ENCODE measurements at regions not wholly inside any gene's neighbourhood (a gene's known extent, or its start where the extent isn't known, plus 50 kb on each side); places are given as distances from the start of the nearest gene placed in this dataset.

DNA sequence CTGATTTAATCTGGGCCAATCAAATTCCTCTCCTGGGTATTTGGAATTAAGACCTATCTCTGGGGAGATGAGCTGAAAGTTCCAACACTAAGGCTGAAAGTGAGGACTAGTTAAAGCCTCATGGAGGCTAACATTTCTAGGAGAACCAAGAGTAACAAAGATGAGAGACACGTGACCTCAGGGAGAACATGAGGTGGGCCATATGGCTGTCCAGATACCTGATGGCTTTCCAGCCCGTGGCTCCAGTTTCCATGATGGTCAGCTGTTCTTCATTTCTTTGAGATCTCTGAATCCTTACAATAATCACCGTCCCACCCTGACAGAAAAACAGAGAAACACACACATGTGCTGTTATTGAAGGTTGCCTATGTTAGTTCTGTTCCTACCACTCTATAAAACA, 66.1 kb downstream of the LEPR start:
- no peak for DNase-seq (ENCODE audit: extremely low read depth, low read depth, low spot score)

DNA sequence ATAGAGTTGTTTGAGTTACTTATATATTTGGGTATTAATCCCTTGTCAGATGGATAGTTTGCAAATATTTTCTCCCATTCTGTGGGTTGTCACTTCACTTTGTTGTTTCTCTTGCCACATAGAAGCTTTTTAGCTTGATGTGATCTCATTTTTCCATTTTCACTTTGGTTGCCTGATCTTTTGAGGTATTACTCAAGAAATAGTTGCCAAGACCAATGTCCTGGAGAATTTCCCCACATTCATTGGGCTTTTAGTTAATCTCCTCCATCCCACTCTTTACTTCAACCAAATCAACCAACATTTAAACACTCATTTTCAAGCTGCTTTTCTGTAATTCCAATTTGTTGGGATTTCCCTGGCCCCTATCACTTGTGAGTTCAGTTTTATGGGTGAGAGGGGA, 69.0 kb downstream of the LEPR start:
- no peak for DNase-seq (ENCODE audit: extremely low read depth, low read depth, low spot score)

- DNase-seq (ENCODE audit: extremely low read depth, low read depth, low spot score), result no peak
Measured at GRCh38 chr1:65490231-65491009, 70.0 kb downstream of the LEPR start.

GRCh38 chr1:65491472-65491871, 71.0 kb downstream of the LEPR start:
- DNase-seq (ENCODE audit: extremely low read depth, low read depth, low spot score), result no peak

GRCh38 chr1:65493802-65494201, 73.3 kb downstream of the LEPR start:
- DNase-seq (ENCODE audit: extremely low read depth, low read depth, low spot score), result no peak

- no peak for DNase-seq (ENCODE audit: extremely low read depth, low read depth, low spot score)
Measured at GRCh38 chr1:65494671-65495070, 74.2 kb downstream of the LEPR start.

DNA sequence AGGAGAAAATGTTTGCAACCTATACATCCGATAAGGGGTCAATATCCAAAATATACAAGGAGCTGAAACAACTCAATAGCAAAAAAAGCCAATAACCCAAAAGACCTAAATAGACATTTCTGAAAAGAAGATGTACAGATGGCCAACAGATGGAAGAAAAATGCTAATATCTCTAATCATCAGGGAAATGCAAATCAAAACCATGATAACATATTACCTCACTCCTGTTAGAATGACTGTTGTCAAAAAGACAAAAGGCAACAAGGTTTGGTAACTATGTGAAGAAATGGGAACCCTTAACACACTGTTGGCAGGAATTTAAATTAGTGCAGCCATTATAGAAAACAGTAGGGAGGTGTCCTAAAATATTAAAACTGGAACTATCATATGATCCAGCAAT, 74.7 kb downstream of the LEPR start:
- DNase-seq (ENCODE audit: extremely low read depth, low read depth, low spot score), result no peak

- DNase-seq (ENCODE audit: extremely low read depth, low read depth, low spot score), result no peak
Measured at GRCh38 chr1:65497256-65497830, 76.9 kb downstream of the LEPR start.

- no peak for DNase-seq (ENCODE audit: extremely low read depth, low read depth, low spot score)
Measured at GRCh38 chr1:65503427-65503826, 83.0 kb downstream of the LEPR start.

DNA sequence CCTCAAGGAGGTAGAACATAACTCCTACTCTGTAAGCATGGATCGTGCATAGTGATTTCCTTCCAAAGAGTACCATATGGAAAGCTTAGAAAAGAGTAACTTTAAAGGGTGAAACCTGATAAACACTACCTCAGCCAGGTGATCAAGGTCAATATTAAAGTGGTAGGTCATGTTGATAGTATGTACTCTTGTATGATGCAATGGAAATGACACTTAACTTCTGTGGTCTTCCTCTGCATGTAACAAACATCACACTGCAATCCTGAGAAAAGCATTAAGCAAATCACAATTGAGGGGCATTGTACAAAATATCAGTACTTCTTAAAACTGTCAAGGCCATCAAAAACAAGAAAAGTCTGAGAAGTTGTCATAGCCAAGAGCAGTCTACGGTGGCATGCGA, 83.8 kb downstream of the LEPR start:
- no peak for DNase-seq (ENCODE audit: extremely low read depth, low read depth, low spot score)

GRCh38 chr1:65505547-65506300, 85.3 kb downstream of the LEPR start:
- no peak for DNase-seq (ENCODE audit: extremely low read depth, low read depth, low spot score)

GRCh38 chr1:65508051-65508450, 87.6 kb downstream of the LEPR start:
- no peak for DNase-seq (ENCODE audit: extremely low read depth, low read depth, low spot score)

DNA sequence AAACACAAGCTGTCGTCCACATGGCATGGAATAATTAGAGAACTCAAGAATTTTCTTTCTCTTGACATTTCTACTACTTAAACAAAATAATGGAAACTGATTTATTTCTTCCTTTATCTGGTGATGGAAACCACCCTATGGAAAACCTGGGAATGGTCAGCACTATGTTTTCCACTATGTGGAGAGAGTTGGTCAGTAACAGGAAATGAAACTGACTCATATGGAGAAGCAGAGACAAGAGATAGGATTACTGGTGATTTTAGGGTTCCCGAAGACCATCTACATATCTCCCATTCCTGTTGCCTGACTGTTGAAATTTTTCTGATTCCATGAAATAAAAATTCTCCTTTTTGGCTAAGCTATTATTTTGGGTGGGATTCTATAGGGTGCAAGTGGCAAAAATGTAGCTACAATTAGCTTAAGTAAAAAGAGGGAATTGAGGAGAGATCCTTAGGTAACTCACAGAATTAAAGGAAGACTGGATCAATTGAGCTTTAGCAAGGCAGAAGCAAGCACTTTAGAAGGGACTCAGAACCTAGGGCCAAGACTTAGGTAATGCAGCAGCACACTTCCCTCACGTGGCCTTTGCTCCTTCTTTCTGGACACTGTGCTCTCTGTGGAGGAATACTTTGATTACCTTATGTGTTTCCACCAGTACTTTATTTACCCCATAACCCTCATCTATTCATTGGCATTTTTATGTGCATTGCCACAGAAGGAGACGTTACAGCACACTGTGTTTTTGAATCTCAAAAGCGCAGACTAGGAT, 89.6 kb downstream of the LEPR start:
- no peak for DNase-seq (ENCODE audit: extremely low read depth, low read depth, low spot score)

DNA sequence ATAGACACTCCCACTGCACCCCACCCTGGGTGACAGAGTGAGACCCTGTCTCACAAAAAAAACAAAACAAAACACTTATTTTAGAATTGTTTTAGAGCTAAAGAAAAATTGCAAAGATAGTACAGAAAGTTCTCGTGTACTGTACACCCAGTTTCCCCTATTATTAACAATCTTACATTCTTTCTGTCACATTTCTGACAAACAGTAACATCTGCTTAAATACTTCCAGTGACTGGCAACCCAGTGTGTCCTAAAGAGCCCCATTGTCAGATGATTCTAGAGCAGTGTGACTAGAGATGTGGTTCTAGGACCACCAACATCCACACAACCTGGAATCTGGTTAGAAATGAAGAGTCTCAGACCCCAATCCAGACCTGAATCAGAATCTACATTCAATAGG, 90.5 kb downstream of the LEPR start:
- DNase-seq (ENCODE audit: extremely low read depth, low read depth, low spot score), result no peak

GRCh38 chr1:65512383-65512782, 91.9 kb downstream of the LEPR start:
- no peak for DNase-seq (ENCODE audit: extremely low read depth, low read depth, low spot score)

- no peak for DNase-seq (ENCODE audit: extremely low read depth, low read depth, low spot score)
Measured at GRCh38 chr1:65512967-65513780, 92.7 kb downstream of the LEPR start.

DNA sequence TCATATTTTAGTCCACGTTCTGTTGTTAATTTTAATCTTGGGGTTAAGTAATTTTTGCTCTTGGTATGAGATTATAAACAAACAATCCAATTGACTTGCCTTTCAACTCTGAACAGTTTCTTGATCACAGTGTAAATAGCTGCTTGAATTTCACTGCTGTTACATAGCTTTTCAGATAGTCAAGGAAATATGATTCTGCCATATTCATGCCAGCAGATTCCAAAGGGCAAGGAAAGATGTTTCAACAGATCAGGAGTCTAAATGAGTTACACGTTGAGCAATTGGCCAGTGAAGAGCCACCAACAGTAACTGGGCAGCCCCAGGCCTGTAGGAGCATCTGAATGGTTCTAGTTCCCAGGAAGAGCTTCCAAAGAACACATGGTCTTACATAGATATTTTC, 93.6 kb downstream of the LEPR start:
- no peak for DNase-seq (ENCODE audit: extremely low read depth, low read depth, low spot score)

DNA sequence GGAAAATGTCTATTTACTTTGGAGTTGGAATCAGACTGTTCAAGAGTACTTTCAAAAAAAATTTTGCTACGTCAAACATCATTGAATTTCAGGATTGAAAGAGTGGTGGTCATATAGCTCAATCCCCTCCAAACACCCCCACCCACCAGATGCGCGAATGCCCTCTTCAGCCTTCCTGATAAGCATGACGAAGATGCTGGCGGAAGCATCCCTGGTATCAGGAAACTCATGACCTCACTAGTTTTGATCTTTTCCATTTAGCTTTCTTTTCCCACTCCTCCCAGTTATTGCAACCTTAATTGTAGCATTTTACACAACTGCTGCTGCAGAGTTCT, 104.4 kb downstream of the LEPR start:
- DNase-seq (ENCODE audit: extremely low read depth, low read depth, low spot score), result no peak

GRCh38 chr1:65525266-65526048, 105.0 kb downstream of the LEPR start:
- no peak for DNase-seq (ENCODE audit: extremely low read depth, low read depth, low spot score)

GRCh38 chr1:65526049-65526556, 105.6 kb downstream of the LEPR start:
- no peak for DNase-seq (ENCODE audit: extremely low read depth, low read depth, low spot score)

Data from glomerular endothelial cell (primary cell).